ENCODE measurements at regions not wholly inside any gene's neighbourhood (a gene's known extent, or its start where the extent isn't known, plus 50 kb on each side); places are given as distances from the start of the nearest gene placed in this dataset.

GRCh38 chr20:50302341-50303057 lies 111.9 kb downstream of the CEBPB start:
- no peak for TF ChIP-seq CTCF (IDR thresholded peaks at IDR 0.05; ENCODE audit: insufficient read depth, low read depth, low read length)
- H3K4me3 ChIP-seq (ENCODE audit: low read depth, low read length) = no peak overlapping the region
- peak; percentile 36 for DNase-seq (ENCODE audit: low read depth)

- H3K4me3 ChIP-seq (ENCODE audit: low read depth, low read length) = no peak overlapping the region
- TF ChIP-seq CTCF (IDR thresholded peaks at IDR 0.05; ENCODE audit: insufficient read depth, low read depth, low read length) = no peak
- DNase-seq (ENCODE audit: low read depth) = peak; percentile 96
These were observed 113.2 kb downstream of the CEBPB start for GRCh38 chr20:50303573-50304500.

GRCh38 chr20:50304501-50304856 lies 113.8 kb downstream of the CEBPB start:
- no peak for TF ChIP-seq CTCF (IDR thresholded peaks at IDR 0.05; ENCODE audit: insufficient read depth, low read depth, low read length)
- peak; percentile 95 for DNase-seq (ENCODE audit: low read depth)
- H3K4me3 ChIP-seq (ENCODE audit: low read depth, low read length) = no peak overlapping the region

- DNase-seq (ENCODE audit: low read depth) = peak; percentile 99
- no peak for TF ChIP-seq CTCF (IDR thresholded peaks at IDR 0.05; ENCODE audit: insufficient read depth, low read depth, low read length)
- no peak overlapping the region for H3K4me3 ChIP-seq (ENCODE audit: low read depth, low read length)
These were observed 114.4 kb downstream of the CEBPB start for GRCh38 chr20:50304923-50305635.

GRCh38 chr20:50305636-50306477 lies 115.2 kb downstream of the CEBPB start:
- no peak for TF ChIP-seq CTCF (IDR thresholded peaks at IDR 0.05; ENCODE audit: insufficient read depth, low read depth, low read length)
- no peak overlapping the region for H3K4me3 ChIP-seq (ENCODE audit: low read depth, low read length)
- peak; percentile 85 for DNase-seq (ENCODE audit: low read depth)

Data from fibroblast of villous mesenchyme (primary cell).